ENCODE measurements at regions not wholly inside any gene's neighbourhood (a gene's known extent, or its start where the extent isn't known, plus 50 kb on each side); places are given as distances from the start of the nearest gene placed in this dataset.
"Not testable (repeated sequence)": the region's sequence is repeated elsewhere in the genome, so short reads cannot be mapped to it uniquely, and the experiment has no call there.

DNA sequence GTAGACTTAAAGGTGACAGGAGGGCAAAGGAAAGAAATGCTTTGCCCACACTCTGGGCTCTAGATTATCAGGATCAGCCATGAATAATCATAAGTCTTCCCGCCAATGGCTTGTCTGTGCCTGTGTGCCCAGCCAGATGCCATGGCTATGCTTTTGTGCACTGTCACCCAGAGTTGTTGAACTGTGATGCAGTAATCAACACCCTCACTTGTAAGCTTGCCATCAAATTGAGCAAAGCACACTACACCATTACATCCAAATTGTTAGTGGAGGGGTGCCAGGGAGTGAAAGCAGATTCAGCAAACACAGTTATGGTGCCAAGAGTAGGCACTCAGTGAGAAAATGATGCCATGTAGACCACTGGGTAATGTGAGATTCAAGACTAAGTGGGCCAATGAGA is 845.3 kb upstream of the MIR17HG start:
- Histone ChIP-seq H3K9me3 (ENCODE audit: control insufficient read depth, insufficient read depth, low read length) (no peaks in the 10 kb centered on the region), H3K4me3 (ENCODE audit: low read depth, low read length) (no peak overlapping the region), H3K27me3 (ENCODE audit: control insufficient read depth, insufficient read depth, low read length) (no peaks in the 10 kb centered on the region), H3K27ac (ENCODE audit: low read depth, low read length) (no peak overlapping the region)
- POLR2A ChIA-PET: no interaction called here
- DNase-seq (ENCODE audit: low read depth, low spot score): no peak
- TF ChIP-seq, protein P1, sequence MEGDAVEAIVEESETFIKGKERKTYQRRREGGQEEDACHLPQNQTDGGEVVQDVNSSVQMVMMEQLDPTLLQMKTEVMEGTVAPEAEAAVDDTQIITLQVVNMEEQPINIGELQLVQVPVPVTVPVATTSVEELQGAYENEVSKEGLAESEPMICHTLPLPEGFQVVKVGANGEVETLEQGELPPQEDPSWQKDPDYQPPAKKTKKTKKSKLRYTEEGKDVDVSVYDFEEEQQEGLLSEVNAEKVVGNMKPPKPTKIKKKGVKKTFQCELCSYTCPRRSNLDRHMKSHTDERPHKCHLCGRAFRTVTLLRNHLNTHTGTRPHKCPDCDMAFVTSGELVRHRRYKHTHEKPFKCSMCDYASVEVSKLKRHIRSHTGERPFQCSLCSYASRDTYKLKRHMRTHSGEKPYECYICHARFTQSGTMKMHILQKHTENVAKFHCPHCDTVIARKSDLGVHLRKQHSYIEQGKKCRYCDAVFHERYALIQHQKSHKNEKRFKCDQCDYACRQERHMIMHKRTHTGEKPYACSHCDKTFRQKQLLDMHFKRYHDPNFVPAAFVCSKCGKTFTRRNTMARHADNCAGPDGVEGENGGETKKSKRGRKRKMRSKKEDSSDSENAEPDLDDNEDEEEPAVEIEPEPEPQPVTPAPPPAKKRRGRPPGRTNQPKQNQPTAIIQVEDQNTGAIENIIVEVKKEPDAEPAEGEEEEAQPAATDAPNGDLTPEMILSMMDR (IDR thresholded peaks at IDR 0.05; ENCODE audit: low read depth, low read length): no peak
- CTCF ChIA-PET: no interaction called here

DNA sequence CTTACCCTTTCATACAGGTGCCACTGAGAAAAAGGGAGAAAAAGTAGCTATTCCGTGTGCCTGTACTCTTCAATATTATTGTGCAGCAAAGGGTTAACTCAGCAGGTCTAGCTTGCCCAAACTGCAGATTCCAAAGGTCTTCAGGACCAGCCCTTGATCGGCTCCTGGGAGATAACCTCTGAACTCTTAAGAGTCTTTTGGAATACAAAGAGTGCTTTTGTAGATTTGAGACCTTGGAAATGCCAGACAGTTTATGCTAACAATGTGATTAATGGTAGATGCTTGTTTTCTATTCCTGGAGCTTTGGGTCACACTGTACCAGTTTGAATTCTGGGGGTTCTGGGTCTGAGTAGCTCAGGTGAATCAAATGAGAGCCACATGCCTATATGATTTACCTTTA is 844.7 kb upstream of the MIR17HG start:
- ChIA-PET CTCF (no interaction called here), POLR2A (no interaction called here)
- no peak for DNase-seq (ENCODE audit: low read depth, low spot score)
- Histone ChIP-seq H3K4me3 (ENCODE audit: low read depth, low read length) (no peak overlapping the region), H3K27me3 (ENCODE audit: control insufficient read depth, insufficient read depth, low read length) (no peaks in the 10 kb centered on the region), H3K9me3 (ENCODE audit: control insufficient read depth, insufficient read depth, low read length) (no peaks in the 10 kb centered on the region), H3K27ac (ENCODE audit: low read depth, low read length) (no peak overlapping the region)
- TF ChIP-seq, protein P1 (IDR thresholded peaks at IDR 0.05; ENCODE audit: low read depth, low read length): no peak

DNA sequence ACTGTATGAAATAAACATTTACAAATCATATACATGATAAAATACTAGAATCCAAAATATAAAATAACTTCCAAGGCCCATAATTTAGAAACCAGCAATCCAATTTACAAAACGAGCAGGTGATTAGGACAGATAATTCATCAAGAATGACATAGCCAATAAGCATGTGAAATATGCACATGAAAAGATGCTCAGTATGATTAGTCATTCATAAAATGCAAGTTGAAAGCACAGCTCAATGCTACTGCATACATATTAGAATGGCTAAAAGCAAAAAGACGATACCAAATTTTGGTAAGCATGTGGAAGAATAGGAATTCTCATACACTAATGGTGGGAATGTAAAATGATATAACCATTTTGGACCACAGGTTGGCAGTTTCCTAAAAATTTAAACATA is 837.2 kb upstream of the MIR17HG start:
- POLR2A ChIA-PET: no interaction called here
- Histone ChIP-seq H3K9me3 (ENCODE audit: control insufficient read depth, insufficient read depth, low read length) (no peaks in the 10 kb centered on the region), H3K27ac (ENCODE audit: low read depth, low read length) (no peak overlapping the region), H3K27me3 (ENCODE audit: control insufficient read depth, insufficient read depth, low read length) (no peaks in the 10 kb centered on the region), H3K4me3 (ENCODE audit: low read depth, low read length) (no peak overlapping the region)
- DNase-seq (ENCODE audit: low read depth, low spot score): no peak
- TF ChIP-seq, protein P1 (IDR thresholded peaks at IDR 0.05; ENCODE audit: low read depth, low read length): no peak
- CTCF ChIA-PET: no interaction called here

DNA sequence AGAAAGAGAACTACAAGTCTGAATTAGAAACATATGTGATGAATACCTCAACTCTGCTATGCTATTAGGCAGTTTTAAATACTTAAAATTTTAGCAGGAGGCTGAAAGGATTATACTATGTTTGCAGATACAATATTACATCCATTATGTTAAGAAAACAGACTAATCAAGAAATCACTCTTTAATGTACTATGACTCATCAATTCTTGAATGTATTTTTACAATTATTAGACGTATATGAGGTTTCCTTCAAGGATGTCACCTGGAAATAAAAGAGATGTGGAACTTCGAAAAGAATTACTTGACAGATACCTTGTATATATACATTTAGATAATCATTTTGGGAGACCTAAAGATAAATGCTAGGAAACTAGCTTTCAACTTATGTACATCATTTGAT is 835.6 kb upstream of the MIR17HG start:
- ChIA-PET POLR2A (no interaction called here), CTCF (no interaction called here)
- Histone ChIP-seq H3K27me3 (ENCODE audit: control insufficient read depth, insufficient read depth, low read length) (no peaks in the 10 kb centered on the region), H3K9me3 (ENCODE audit: control insufficient read depth, insufficient read depth, low read length) (no peaks in the 10 kb centered on the region), H3K4me3 (ENCODE audit: low read depth, low read length) (no peak overlapping the region), H3K27ac (ENCODE audit: low read depth, low read length) (no peak overlapping the region)
- TF ChIP-seq, protein P1 (IDR thresholded peaks at IDR 0.05; ENCODE audit: low read depth, low read length): no peak
- no peak for DNase-seq (ENCODE audit: low read depth, low spot score)

DNA sequence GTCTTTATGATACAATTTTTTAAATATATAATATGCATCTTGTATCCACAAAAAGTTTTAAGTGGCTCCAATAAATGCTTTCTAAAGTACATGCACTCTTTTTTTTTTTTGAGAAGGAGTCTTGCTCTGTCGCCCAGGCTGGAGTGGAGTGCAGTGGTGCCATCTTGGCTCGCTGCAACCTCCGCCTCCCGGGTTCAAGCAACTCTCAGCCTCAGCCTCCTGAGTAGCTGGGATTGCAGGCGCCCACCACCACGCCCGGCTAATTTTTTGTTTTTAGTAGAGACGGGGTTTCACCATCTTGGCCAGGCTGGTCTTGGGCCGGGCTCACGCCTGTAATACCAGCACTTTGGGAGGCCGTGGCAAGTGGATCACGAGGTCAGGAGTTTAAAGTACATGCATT is 832.8 kb upstream of the MIR17HG start:
- H3K9me3 ChIP-seq (ENCODE audit: control insufficient read depth, insufficient read depth, low read length); DNase-seq (ENCODE audit: low read depth, low spot score); H3K27me3 ChIP-seq (ENCODE audit: control insufficient read depth, insufficient read depth, low read length); H3K27ac ChIP-seq (ENCODE audit: low read depth, low read length); POLR2A ChIA-PET; CTCF ChIA-PET; H3K4me3 ChIP-seq (ENCODE audit: low read depth, low read length): not testable (repeated sequence)

DNA sequence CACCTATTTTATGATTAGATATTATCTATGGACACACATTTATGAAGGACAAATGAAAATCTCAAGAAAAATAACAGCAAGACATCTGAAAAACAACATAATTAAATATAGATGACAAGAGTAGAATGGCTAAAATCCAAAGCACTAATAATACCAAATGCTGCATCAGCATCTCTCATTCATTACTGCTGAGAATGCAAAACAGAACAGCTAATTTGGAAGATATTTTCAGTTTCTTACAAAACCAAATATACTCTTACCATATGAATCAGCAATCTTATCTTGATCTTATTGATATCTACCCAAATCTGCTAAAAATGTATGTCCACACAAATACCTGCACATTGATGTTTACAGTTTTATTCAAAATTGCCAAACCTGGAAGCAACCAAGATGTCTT is 829.1 kb upstream of the MIR17HG start:
- no peak for DNase-seq (ENCODE audit: low read depth, low spot score)
- H3K9me3 ChIP-seq (ENCODE audit: control insufficient read depth, insufficient read depth, low read length): no peaks in the 10 kb centered on the region
- TF ChIP-seq, protein P1 (IDR thresholded peaks at IDR 0.05; ENCODE audit: low read depth, low read length): no peak
- H3K4me3 ChIP-seq (ENCODE audit: low read depth, low read length): no peak overlapping the region
- ChIA-PET POLR2A (no interaction called here), CTCF (no interaction called here)
- no peak overlapping the region for H3K27ac ChIP-seq (ENCODE audit: low read depth, low read length)
- no peaks in the 10 kb centered on the region for H3K27me3 ChIP-seq (ENCODE audit: control insufficient read depth, insufficient read depth, low read length)

All from AG04450 (cell line).